Left renal pelvis (tissue), 4 donors: ENCODE measurements at regions not wholly inside any gene's neighbourhood (a gene's known extent, or its start where the extent isn't known, plus 50 kb on each side); places are given as distances from the start of the nearest gene placed in this dataset.

ENCODE experiments used
- DNase-seq, 4 donors: peaks; one replicate each; pipeline ENCODE4 v3.0.0-alpha.2; 2013; ENCODE audit warnings: low read depth in 4 of 4, low spot score in 3 of 4

DNA sequence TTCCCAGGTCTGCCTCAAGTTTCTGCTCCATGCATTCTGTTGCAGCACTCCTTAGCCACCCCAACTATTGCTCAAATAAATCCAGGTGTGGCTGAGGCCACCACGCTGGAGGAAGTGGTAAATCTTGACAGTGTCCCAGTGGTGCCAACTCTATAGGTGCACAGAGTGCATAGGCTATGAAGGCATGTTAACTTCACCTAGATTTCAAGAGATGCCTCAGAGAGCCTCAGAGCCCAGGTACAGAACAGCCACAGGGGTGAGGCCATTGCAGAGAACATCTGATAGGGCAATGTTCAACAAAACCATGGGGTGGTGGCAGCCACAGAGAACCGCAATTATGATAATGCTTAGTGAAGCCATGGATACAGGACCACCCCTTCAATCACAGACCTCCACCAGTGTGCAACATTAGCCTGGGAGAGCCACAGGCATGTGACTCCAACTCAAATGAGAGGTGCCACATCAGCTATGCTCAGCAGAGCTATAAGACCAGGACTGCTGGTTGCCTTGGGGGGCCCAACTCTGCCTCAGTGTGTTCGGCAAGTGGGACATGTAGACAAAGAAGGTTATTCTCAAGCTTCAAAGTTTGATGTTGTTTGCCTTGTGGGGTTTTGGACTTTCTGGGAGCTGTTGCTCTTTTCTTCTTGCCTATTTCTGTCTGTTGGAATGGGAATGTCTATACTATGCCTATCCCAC, 468.7 kb downstream of the ANKRD50 start:
- DNase-seq: no peak

GRCh38 chr4:124253080-124253479, 459.5 kb downstream of the ANKRD50 start:
- no peak for DNase-seq

GRCh38 chr4:124262211-124263179, 450.0 kb downstream of the ANKRD50 start:
- peak; percentile 46 to 71 (median 68) for DNase-seq

GRCh38 chr4:124265701-124266100, 446.8 kb downstream of the ANKRD50 start:
- no peak for DNase-seq

DNA sequence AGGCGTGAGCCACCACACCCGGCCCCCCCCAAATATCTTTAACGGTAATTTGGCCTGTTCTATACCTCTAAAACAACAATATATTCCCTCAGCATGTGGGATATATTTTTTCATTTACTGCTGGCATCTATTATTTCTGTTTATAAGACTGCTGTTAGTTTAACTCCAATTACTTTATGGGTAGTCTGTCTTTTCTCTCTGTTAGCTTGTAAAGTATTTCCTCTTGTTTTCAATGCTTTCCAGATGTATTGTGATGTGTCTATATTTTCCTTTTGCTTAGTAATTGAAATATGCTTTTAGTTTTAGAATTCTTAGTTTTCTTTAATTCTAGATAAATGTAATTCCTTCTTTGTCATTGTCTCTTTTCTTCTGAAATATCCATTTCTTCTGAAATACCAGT, 445.8 kb downstream of the ANKRD50 start:
- no peak for DNase-seq

DNA sequence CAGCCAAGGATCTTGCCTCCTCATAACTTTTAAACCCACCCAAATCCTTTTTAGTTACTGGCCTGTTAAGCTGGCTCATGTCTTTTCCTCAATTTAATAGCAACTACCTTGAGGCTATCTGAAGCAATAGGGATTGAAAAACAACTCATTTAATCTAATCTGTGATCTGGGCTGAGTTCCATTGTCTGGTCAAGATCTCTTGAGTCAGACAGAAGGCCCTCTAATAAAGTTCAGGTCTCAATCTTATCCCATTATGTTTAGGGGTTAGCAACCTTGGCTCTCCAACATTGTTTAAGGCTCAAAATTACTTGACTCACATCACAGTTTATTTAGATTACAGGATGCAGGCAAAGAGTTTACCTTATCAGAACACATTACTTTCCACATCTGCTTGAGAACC, 436.1 kb downstream of the ANKRD50 start:
- DNase-seq: no peak

DNA sequence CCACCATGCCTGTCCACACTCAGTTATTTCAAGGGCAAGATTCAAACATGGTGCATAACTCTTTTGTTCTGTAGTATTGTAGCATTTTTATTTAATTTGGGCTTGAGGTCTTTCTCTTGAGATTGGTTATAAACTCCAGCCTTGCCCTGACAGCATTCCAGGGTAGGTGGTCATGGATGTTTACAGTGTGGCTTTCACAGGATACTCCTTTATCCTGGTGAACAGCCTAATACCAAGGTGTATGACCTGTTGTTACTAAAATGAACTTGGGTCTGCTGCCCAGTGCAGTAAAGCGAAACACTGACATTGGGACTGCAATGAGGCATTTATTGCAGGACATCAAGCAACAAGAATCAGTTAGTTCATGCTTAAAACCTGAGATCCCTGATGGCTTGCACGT, 434.8 kb downstream of the ANKRD50 start:
- no peak for DNase-seq

- DNase-seq: no peak
Observed at GRCh38 chr4:124278477-124278876, 434.1 kb downstream of the ANKRD50 start.

- DNase-seq: no peak
Observed at GRCh38 chr4:124279741-124280140, 432.8 kb downstream of the ANKRD50 start.

GRCh38 chr4:124282301-124282898, 430.1 kb downstream of the ANKRD50 start:
- DNase-seq: no peak

DNA sequence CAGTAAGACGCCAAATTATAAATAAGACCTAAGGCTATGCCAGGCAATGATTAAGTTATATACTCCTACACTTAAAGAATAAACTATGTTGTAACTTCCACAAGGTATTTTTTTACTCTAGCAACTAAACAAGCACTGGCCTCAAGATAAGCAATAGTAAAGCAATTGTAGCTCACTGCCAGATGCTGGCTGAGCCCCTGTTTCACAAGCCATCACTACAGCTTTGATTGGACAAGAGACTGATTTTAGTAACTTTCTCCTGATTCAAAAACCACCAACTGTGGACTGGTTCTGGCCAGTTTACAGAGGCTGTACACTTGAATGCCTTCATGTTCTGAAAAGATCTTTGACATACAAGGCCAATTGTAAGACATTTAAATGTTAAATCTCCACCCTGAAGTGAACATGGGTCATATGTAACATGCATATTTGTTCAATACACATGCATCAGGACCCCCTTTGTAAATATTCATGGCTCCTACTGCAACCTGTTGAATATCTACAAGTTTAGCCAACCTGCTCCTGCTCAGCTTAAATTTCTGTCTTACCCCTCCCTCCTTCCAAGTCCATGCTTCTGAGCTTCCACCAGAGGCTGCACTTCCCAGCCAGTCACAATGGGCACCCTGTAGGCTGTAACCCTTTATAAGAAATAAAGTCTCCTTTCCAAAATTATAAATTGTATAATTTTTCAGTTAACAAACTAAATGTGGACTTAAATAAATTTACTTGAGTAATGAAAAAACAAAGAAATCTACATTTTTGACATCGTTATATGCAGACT, 423.6 kb downstream of the ANKRD50 start:
- DNase-seq: no peak

GRCh38 chr4:124290678-124291077, 421.9 kb downstream of the ANKRD50 start:
- DNase-seq: no peak

DNA sequence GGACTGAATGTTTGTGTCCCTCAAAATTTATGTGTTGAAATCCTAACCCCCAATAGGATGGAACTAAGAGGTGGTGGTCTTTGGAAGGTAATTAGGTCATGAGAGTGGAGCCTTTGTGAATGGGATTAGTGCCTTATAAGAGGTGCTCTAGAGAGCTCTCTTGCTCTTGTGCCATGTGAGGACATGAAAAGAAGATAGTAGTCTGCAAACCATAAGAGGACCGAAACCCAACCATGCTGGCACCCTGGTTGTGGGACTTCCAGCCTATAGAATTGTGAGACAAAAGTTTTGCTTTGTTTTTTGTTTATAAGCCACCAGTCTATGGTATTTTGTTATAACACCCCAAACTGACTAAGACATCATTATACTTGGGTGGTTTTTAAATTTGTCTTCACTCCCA, 417.1 kb downstream of the ANKRD50 start:
- DNase-seq: no peak

GRCh38 chr4:124304941-124305340, 407.6 kb downstream of the ANKRD50 start:
- DNase-seq: no peak

- no peak for DNase-seq
Observed at GRCh38 chr4:124306352-124306751, 406.2 kb downstream of the ANKRD50 start.

GRCh38 chr4:124307143-124307542, 405.4 kb downstream of the ANKRD50 start:
- DNase-seq: no peak

- DNase-seq: no peak
Observed at GRCh38 chr4:124318292-124318691, 394.2 kb downstream of the ANKRD50 start.

DNA sequence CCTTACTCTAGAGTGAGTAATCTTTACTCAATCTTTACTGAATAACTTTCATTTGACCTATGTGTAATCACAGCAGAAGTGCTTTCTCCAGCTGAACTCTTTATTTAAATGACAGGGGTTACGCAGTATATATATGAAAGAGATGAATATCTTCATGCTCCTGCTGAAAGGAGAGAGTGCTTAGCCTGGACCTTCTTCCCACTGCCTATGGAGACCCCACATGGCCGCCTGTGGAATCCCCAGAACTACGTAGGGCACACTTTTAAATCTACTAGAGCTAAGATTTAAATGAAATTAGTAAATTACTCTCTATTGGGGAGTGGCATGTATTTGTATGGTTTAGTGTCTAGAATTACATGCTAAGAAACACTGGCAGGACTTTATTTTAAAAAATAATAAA, 391.2 kb downstream of the ANKRD50 start:
- no peak for DNase-seq

GRCh38 chr4:124322234-124323065, 390.1 kb downstream of the ANKRD50 start:
- DNase-seq: no peak

- DNase-seq: no peak
Observed at GRCh38 chr4:124325690-124326089, 386.8 kb downstream of the ANKRD50 start.
